ENCODE measurements at regions not wholly inside any gene's neighbourhood (a gene's known extent, or its start where the extent isn't known, plus 50 kb on each side); places are given as distances from the start of the nearest gene placed in this dataset.

GRCh38 chr1:157277281-157277680 lies 139.1 kb upstream of the ETV3 start:
- CTCF ChIA-PET = no interaction called here
- intact Hi-C loops (cut with micrococcal nuclease) = no loop called here
- POLR2A ChIA-PET = no interaction called here
- Mint-ChIP-seq H3K9me3 (no peaks in the 10 kb centered on the region), H3K4me3 (no peak overlapping the region), H3K27ac (no peak overlapping the region), H3K4me1 (ENCODE audit: low read depth) (no peaks in the 10 kb centered on the region), H3K36me3 (ENCODE audit: low read depth) (no peaks in the 10 kb centered on the region), H3K27me3 (peaks cover 11% of the 10 kb centered on the region)
- DNase-seq (no peak), ATAC-seq (no peak)
- TF ChIP-seq CTCF (IDR thresholded peaks at IDR 0.05) = no peak

- H3K27ac Mint-ChIP-seq = no peak overlapping the region
- ATAC-seq (no peak), DNase-seq (no peak)
- no peaks in the 10 kb centered on the region for H3K9me3 Mint-ChIP-seq
- no peaks in the 10 kb centered on the region for H3K36me3 Mint-ChIP-seq (ENCODE audit: low read depth)
- H3K27me3 Mint-ChIP-seq = peaks cover 3% of the 10 kb centered on the region
- H3K4me3 Mint-ChIP-seq = no peak overlapping the region
- H3K4me1 Mint-ChIP-seq (ENCODE audit: low read depth) = no peaks in the 10 kb centered on the region
- intact Hi-C loops (cut with micrococcal nuclease) = no loop called here
- ChIA-PET POLR2A (no interaction called here), CTCF (no interaction called here)
- no peak for TF ChIP-seq CTCF (IDR thresholded peaks at IDR 0.05)
Observed at GRCh38 chr1:157274698-157275534, 136.7 kb upstream of the ETV3 start.

GRCh38 chr1:157272729-157273524 lies 134.7 kb upstream of the ETV3 start:
- H3K27me3 Mint-ChIP-seq = peaks cover 5% of the 10 kb centered on the region
- H3K4me3 Mint-ChIP-seq = no peak overlapping the region
- ATAC-seq = no peak
- no peak for TF ChIP-seq CTCF (IDR thresholded peaks at IDR 0.05)
- H3K27ac Mint-ChIP-seq = no peak overlapping the region
- no peak for DNase-seq
- intact Hi-C loops (cut with micrococcal nuclease) = no loop called here
- H3K36me3 Mint-ChIP-seq (ENCODE audit: low read depth) = no peaks in the 10 kb centered on the region
- no peaks in the 10 kb centered on the region for H3K4me1 Mint-ChIP-seq (ENCODE audit: low read depth)
- ChIA-PET CTCF (no interaction called here), POLR2A (no interaction called here)
- H3K9me3 Mint-ChIP-seq = no peaks in the 10 kb centered on the region

- no peak for ATAC-seq
- Mint-ChIP-seq H3K4me3 (no peak overlapping the region), H3K9me3 (no peaks in the 10 kb centered on the region), H3K27ac (no peak overlapping the region), H3K27me3 (peaks cover 5% of the 10 kb centered on the region), H3K4me1 (ENCODE audit: low read depth) (no peaks in the 10 kb centered on the region), H3K36me3 (ENCODE audit: low read depth) (no peaks in the 10 kb centered on the region)
- TF ChIP-seq CTCF (IDR thresholded peaks at IDR 0.05) = no peak
- ChIA-PET CTCF (no interaction called here), POLR2A (no interaction called here)
- no peak for DNase-seq
- intact Hi-C loops (cut with micrococcal nuclease) = no loop called here
Observed at GRCh38 chr1:157272264-157272663, 134.1 kb upstream of the ETV3 start.

- ChIA-PET CTCF (no interaction called here), POLR2A (interaction anchor here (0.6 kb wide), 1 partner anchor 80 kb away, joined by 3 read pairs; no protein-coding TSS in a partner anchor)
- no peaks in the 10 kb centered on the region for H3K9me3 Mint-ChIP-seq
- no peak for DNase-seq
- no peak overlapping the region for H3K27ac Mint-ChIP-seq
- intact Hi-C loops (cut with micrococcal nuclease) = no loop called here
- peaks cover 5% of the 10 kb centered on the region for H3K27me3 Mint-ChIP-seq
- ATAC-seq = no peak
- no peak for TF ChIP-seq CTCF (IDR thresholded peaks at IDR 0.05)
- H3K36me3 Mint-ChIP-seq (ENCODE audit: low read depth) = no peaks in the 10 kb centered on the region
- no peak overlapping the region for H3K4me3 Mint-ChIP-seq
- no peaks in the 10 kb centered on the region for H3K4me1 Mint-ChIP-seq (ENCODE audit: low read depth)
Observed at GRCh38 chr1:157270705-157271274, 132.6 kb upstream of the ETV3 start.
